HG03521 (cell line): ENCODE measurements at regions not wholly inside any gene's neighbourhood (a gene's known extent, or its start where the extent isn't known, plus 50 kb on each side); places are given as distances from the start of the nearest gene placed in this dataset.
"Not testable (repeated sequence)": the region's sequence is repeated elsewhere in the genome, so short reads cannot be mapped to it uniquely, and the experiment has no call there.

Experiments
- ATAC-seq: cut with Tn5 transposase; IDR thresholded peaks from one replicate; pipeline ENCODE4 v1.9.1; 2021; ENCODE audit warnings: mild to moderate bottlenecking, moderate library complexity; ENCODE audit not compliant: unreplicated experiment

DNA sequence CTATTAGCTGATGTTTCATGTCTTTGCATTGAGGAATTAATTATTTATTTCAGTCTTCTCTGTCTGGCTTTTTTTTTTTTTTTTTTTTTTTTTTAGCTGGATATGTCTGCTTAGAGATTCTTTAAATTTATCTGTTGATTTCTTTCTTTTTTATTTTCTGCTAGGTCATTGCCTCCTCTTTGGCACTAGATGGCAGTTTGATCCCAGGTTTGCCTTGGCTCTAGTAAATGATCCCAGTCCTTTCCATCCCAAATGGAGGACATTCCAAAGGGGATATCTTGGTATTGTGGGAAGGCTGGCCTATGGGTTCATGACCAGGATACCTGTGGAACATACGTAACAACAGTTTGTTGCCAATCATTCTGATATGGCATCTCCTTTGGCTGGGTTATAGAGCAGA, 339.5 kb upstream of the GCFC2 start:
- no peak for ATAC-seq

GRCh38 chr2:76044701-76045100, 334.0 kb upstream of the GCFC2 start:
- ATAC-seq: no peak

DNA sequence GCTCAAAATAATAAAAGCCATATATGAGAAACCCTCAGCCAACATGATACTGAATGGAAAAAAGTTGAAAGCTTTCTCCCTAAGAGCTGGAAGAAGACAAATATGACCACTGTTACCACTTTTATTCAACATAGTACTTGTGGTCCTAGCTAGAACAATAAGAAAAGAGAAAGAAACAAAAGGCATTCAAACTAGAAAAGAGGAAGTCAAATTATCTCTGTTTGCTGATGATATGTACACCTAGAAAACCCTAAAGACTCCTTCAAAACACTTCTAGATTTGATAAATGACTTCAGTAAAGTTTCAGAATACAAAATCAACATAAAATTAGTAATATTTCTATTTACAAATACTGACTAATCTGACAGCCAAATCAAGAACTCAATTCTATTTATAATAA, 328.8 kb upstream of the GCFC2 start:
- no peak for ATAC-seq

GRCh38 chr2:76027761-76028160, 317.0 kb upstream of the GCFC2 start:
- ATAC-seq: no peak

DNA sequence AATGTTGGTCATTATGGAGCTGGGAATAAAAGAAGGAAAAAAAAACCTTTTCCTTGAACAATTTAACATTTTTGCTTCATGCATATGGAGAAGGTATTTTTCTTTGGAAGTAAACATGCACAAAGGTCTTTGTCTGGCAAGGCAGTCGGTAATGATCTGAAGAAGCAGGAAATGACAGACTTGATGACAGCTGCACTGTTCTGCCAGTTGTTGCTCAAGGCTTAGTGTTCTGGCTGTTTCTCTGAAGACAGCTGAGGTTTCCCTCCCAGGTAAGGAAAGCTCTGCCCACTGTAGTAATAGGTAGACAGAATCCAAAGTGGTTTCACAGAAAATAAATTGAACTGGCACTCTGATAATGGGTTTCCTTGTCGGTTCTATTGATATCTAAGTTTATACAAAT, 308.4 kb upstream of the GCFC2 start:
- ATAC-seq: no peak

DNA sequence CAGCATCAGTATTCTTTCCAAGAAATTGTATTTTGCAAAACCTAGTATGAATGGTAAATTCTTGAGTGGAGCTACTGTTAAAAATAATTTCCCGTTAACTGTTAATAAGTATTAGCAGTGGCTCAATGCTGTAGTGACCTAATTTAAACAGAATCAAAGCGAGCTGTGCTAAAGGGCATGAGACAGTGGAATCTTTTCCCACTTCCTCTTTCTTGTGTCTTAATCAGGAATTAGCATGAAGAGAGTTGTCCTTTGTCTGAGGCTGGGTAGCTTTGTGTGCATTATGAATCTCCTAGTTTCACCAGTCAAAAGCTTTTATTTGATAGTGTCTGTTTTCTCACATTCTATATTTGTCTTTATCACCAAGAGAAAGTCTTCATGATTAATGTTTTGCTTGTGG, 298.8 kb upstream of the GCFC2 start:
- ATAC-seq: no peak

GRCh38 chr2:76008001-76008702, 297.4 kb upstream of the GCFC2 start:
- ATAC-seq: no peak

- no peak for ATAC-seq
Observed at GRCh38 chr2:76000425-76000824, 289.7 kb upstream of the GCFC2 start.

DNA sequence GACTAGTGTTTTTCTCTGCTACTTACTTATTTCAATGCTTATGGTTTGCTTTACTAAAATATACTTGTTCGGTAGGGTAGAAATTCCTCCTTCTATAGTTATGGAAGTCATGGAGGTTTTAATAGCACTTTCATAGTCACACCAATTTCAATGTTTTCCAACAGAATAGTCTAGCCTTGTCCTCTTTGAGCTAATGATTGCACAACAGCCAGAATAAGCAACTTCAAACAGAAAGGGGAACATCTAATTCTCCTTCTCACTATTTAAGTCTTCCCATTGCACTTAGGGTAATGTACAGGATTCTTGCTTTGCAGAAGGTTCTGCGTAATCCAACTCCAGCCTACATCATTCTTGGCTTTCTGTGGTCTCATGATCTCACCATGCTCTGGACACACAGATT, 287.7 kb upstream of the GCFC2 start:
- ATAC-seq: no peak

DNA sequence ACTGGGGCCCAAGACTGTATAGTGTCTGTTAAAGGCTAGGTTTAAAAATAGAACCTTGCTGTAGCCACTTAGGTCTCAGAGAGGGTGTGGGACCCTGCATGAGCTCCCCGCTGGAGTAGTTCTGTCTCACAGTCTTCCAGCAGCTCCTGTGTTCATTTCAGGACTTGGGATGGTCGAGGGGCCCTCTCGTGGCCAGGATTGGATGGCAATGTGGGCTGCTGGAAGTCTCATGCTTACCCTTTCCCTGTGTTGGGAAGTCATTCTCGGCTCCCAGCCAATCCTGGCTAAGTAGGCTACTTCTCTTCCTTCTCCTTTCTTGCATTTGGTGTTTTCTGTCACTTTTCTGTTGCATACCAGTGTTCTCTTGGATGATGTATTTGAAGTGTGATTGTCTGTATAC, 284.0 kb upstream of the GCFC2 start:
- no peak for ATAC-seq

GRCh38 chr2:75988622-75989021, 277.9 kb upstream of the GCFC2 start:
- ATAC-seq: not testable (repeated sequence)

DNA sequence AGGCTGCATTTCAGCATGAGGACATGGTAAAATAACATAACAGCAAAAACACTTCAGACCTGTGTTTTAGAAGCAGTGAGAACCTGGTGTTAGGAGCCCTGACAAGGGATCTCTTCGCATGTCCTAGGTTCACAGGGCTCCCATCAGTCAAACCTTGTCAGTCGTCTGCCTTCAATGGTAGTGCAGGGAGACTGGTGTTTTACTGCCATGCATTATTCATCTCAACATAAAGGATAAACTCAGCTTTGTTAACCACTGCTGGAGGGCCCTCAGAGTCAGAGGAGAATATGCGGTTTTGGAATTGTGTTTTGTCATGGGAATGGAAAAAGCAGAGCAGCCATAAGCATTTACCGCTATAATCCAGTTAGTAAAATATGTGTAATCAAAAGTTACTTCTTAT, 275.9 kb upstream of the GCFC2 start:
- ATAC-seq: no peak

DNA sequence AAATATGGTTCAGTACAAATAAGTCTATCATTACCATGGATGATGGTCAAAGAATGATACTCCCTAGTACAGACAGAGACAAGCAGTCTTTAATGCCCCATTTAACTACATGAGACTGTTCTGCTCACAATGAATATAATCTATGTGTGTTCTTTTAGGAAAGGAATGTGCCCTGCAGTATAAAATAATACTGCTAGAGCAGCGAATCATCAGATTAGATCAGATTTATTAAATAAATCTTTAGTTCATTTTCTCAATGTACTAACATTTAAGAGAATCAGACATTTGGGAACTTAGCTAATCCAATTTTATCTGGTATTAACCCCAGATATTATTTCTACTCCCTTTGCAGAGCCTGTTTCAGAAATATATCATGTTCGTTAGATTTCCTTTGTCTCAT, 272.0 kb upstream of the GCFC2 start:
- ATAC-seq: no peak

DNA sequence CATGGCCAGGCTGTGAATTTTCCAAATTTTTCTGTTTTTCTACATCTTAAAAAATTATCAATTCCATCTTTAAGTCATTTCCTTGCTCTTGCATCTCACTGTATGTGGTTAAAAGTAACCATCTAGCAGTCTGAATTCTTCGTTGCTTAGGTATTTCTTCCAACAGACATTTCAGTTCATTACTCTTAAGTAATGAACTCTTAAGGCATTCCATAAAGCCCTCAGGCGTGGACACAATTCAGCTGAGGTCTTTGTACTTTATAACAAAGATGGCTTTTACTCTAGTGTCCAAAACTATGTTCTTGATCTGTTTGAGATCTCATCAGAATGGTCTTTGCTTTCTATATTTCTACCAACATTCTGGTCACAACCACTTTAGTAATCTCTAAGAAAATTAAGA, 253.9 kb upstream of the GCFC2 start:
- no peak for ATAC-seq

- no peak for ATAC-seq
Observed at GRCh38 chr2:75960472-75961009, 249.8 kb upstream of the GCFC2 start.

GRCh38 chr2:75959724-75960471, 249.2 kb upstream of the GCFC2 start:
- ATAC-seq: no peak

DNA sequence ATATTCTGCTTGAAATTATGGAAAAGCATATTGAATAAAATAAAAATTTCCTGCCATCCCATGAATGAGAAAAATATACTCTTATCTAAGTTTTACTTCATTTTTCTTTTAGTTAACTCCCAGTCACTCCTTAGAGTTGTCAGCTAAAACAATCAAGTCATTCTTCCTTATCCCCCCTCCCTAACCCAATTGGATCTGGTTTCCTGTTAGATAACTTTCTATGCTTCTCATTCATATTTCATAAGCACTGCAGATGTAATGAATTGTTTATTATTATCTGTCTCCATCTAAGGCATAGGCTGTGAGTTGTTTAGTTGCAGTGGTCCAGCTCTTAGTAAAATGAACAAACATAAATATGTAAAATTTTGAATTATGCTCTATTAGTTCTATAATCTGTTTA, 244.0 kb upstream of the GCFC2 start:
- no peak for ATAC-seq

- no peak for ATAC-seq
Observed at GRCh38 chr2:75952173-75952572, 241.5 kb upstream of the GCFC2 start.

DNA sequence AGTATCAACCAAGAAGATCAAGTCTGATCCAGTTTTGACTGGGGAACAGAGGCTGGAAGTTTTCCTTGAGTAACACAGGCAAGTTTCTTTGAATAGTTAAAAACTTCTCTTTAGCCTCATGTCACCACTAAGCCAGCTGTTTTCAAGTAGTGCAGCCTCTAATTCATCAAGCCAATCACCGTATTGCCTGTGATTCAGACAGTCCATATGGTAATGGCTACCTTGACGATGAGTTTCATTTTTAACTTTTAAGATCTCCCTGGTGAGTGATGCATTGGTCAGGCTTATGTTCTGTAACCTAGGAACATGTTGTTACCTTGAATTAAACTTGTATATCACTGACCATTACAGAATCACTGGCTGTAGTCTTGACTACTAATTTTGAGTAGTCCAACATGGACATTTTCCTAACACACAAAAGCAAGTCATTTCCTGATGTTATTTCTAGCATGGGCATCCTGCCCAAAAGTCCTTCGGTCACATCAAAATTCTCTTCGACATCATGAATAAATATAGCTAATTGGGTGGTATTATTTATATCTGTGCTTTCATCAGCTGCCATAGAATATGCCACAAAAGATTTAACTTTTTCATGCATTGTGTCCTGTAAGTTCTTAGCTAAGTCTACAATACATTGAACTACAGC, 238.8 kb upstream of the GCFC2 start:
- no peak for ATAC-seq

DNA sequence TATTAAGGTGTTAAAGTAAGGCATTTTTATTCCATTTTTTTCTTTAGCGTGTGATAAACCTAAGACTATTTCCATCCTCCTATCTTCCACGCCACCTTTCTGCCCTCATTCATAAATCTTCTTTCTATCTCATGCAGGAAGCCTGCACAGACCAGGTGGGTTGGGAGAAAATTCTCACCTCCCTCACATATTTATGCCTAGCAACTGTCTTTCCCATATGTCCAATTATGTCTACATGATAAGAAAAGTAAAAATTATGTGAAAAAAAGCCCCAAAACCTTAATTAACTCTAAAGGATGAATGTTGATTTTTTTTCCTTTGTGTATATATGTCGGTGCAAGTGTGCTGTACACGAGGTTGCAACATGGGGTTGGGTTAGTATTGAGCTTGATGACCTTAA, 225.6 kb upstream of the GCFC2 start:
- ATAC-seq: no peak

DNA sequence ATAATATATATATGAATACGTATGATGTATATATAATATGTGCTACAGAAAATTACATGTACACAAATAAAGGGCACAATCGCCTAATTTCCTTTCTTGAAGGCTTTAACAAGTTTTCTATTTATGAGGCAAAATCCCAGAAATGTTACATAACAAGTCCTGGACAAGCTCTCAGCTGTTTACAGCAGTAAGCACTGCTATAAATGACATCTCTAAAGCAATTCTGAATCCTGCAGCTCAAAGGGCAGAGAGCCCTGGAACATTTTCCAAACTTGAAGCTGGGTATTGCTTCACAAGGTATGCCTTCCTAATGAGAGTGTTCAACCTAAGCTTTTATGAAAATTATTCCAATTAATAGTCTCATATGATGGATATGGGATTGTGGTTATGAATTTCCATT, 222.3 kb upstream of the GCFC2 start:
- no peak for ATAC-seq

DNA sequence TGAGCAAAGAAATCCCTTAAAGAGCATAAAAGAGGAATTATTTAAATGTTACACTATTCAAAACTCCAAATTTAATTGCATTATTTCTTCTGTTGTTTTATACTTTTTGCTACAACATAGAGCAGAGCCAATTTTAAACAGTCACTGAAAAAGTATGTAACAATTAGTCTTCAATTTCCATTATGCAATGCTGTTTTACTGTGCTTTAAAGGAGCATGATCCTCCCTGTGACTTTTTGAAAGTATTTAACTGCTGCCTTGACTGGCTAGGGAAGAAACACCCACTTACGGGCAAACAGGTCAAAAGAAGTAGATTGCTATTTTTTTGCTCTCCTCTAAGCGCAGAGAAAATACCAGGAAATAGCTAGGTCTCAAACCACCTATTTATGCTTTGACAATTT, 217.4 kb upstream of the GCFC2 start:
- no peak for ATAC-seq
